ENCODE measurements at regions not wholly inside any gene's neighbourhood (a gene's known extent, or its start where the extent isn't known, plus 50 kb on each side); places are given as distances from the start of the nearest gene placed in this dataset.

GRCh38 chr2:136306836-136307235, 188.9 kb upstream of the CXCR4 start:
- H3K4me3 Mint-ChIP-seq: no peak overlapping the region
- no peaks in the 10 kb centered on the region for H3K27me3 Mint-ChIP-seq
- H3K27ac Mint-ChIP-seq: no peak overlapping the region
- ATAC-seq (replicated peaks) (no peak), DNase-seq (no peak)
- peaks cover 21 to 31% of the 10 kb centered on the region in 2 donors for H3K4me1 Mint-ChIP-seq (ENCODE audit: low read depth in 2 of 2)
- H3K36me3 Mint-ChIP-seq (ENCODE audit: insufficient read depth): peaks cover 10% of the 10 kb centered on the region
- H3K9me3 Mint-ChIP-seq: no peaks in the 10 kb centered on the region

GRCh38 chr2:136305517-136306192, 187.7 kb upstream of the CXCR4 start:
- H3K36me3 Mint-ChIP-seq (ENCODE audit: insufficient read depth): peaks cover 10% of the 10 kb centered on the region
- DNase-seq: peak; percentile 43 to 62 (median 46)
- H3K4me3 Mint-ChIP-seq: peak overlapping the region in 1 of 2 donors; percentile 4
- H3K27me3 Mint-ChIP-seq: no peaks in the 10 kb centered on the region
- H3K4me1 Mint-ChIP-seq (ENCODE audit: low read depth in 2 of 2): peaks cover 15 to 21% of the 10 kb centered on the region in 2 donors
- peak overlapping the region; percentile 83 to 84 for H3K27ac Mint-ChIP-seq
- no peaks in the 10 kb centered on the region for H3K9me3 Mint-ChIP-seq
- ATAC-seq (replicated peaks): peak; percentile 100

DNA sequence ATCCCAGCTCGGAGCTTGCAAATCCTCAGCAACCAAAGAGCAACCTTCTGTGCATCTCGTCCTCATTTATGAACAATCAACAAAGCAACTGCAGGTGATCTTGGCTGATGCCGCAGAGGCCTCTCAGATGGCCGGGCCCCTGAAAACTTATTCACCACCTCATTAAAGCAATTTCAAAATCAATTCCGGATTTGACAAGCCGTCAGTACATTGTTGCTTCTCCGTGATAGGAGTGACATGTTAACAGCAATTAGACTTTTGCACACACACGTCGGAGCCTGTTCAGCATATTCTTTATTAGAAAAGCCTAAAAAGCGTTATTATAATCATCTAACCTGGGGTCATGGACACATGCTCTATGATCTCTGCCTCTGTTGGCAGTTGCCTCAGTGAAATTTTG, 183.1 kb upstream of the CXCR4 start:
- Mint-ChIP-seq H3K36me3 (ENCODE audit: insufficient read depth) (peaks cover 4% of the 10 kb centered on the region), H3K9me3 (no peaks in the 10 kb centered on the region), H3K27ac (no peak overlapping the region), H3K4me1 (ENCODE audit: low read depth in 2 of 2) (peaks cover 11 to 12% of the 10 kb centered on the region in 2 donors), H3K27me3 (no peaks in the 10 kb centered on the region), H3K4me3 (no peak overlapping the region)
- DNase-seq: no peak
- ATAC-seq (replicated peaks): no peak

DNA sequence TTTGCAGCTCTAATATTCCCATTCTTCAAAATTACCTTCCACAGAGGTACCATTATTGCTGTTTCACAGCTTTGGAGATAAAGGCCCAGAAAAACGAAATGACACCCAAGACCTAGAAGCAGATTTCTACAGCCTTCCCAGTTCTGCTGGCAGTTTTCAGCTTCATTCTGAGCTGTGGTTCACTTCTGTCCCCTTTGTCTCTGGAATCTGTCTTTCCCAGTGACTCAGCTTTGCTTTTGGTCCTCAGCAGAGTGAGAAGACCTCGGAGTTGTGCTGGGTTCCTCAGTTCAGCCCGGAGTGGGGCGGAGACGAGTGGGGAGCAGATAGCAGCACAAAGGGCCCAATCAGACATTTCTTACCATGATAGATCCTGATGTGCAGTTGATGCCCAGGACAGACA, 180.7 kb upstream of the CXCR4 start:
- H3K27me3 Mint-ChIP-seq: no peaks in the 10 kb centered on the region
- no peak for DNase-seq
- ATAC-seq (replicated peaks): no peak
- no peak overlapping the region for H3K27ac Mint-ChIP-seq
- no peaks in the 10 kb centered on the region for H3K9me3 Mint-ChIP-seq
- no peak overlapping the region for H3K4me3 Mint-ChIP-seq
- peaks cover 4% of the 10 kb centered on the region for H3K36me3 Mint-ChIP-seq (ENCODE audit: insufficient read depth)
- H3K4me1 Mint-ChIP-seq (ENCODE audit: low read depth in 2 of 2): no peaks in the 10 kb centered on the region

DNA sequence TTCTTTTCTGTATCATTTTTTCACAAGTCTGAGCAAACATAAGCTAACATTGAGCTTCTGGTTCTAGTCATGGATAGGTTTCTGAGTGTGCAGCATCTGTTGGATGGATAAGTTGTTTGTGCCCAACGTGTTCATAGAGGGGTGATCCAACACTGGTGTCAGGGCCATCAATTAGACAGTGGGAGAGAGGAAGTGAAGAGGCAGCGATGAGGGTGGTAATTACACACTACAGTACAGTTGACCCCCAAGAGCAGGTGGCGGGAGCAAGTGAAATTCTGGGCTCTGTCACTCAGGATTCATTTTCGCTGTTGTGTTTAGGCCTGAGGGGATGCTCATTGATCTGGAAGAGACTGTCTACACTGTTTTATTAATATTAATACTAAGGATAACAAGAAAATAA, 180.0 kb upstream of the CXCR4 start:
- Mint-ChIP-seq H3K4me1 (ENCODE audit: low read depth in 2 of 2) (no peaks in the 10 kb centered on the region), H3K27me3 (no peaks in the 10 kb centered on the region), H3K36me3 (ENCODE audit: insufficient read depth) (peaks cover 4% of the 10 kb centered on the region), H3K4me3 (no peak overlapping the region), H3K27ac (no peak overlapping the region), H3K9me3 (no peaks in the 10 kb centered on the region)
- DNase-seq (no peak), ATAC-seq (replicated peaks) (no peak)

DNA sequence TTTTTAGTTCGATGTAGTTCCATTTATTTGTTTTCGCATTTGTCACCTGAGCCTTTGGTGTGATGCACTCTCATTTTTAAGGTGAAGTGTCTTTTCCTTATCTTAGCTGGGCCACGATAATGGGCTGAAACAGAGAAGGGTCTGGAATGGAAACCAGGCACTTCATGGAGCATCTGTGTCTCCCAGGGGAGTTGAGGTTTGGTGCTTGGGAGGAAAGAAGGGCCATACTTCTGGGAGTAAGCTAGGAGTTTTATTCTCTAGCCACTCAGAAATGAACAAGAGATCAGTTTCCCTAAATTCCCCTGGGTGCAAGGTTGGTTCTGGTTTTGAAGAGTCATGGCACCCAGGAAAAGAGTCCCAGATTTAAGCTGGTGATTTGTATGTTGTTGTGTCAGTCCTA, 179.4 kb upstream of the CXCR4 start:
- peaks cover 2% of the 10 kb centered on the region for H3K36me3 Mint-ChIP-seq (ENCODE audit: insufficient read depth)
- H3K4me1 Mint-ChIP-seq (ENCODE audit: low read depth in 2 of 2): peaks cover 1 to 6% of the 10 kb centered on the region in 2 donors
- ATAC-seq (replicated peaks): no peak
- H3K27me3 Mint-ChIP-seq: no peaks in the 10 kb centered on the region
- DNase-seq: no peak
- H3K9me3 Mint-ChIP-seq: no peaks in the 10 kb centered on the region
- H3K27ac Mint-ChIP-seq: no peak overlapping the region
- H3K4me3 Mint-ChIP-seq: no peak overlapping the region

- H3K4me1 Mint-ChIP-seq (ENCODE audit: low read depth in 2 of 2): peaks cover 3 to 12% of the 10 kb centered on the region in 2 donors
Measured at GRCh38 chr2:136295168-136295567, 177.2 kb upstream of the CXCR4 start.

DNA sequence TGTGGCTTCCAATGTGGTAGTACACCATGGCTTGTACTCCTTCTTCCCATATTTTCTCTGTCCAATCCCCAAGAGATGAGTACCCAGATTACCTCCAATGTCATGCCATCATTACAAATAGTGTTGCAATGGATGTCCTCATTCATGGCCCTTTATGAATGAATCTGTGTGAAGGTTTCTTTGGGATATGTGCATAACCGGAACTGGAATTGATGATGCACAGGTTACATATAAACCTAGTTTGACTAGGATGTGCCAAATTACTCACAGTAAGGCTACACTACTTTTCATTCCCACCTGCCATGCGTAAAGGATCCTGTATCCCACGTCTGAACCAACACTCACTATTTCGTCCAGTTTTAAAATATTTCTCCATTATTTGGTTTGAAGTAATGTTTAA, 173.9 kb upstream of the CXCR4 start:
- peaks cover 3 to 12% of the 10 kb centered on the region in 2 donors for H3K4me1 Mint-ChIP-seq (ENCODE audit: low read depth in 2 of 2)
- DNase-seq (no peak), ATAC-seq (replicated peaks) (no peak)
- no peak overlapping the region for H3K4me3 Mint-ChIP-seq
- no peaks in the 10 kb centered on the region for H3K27me3 Mint-ChIP-seq
- no peaks in the 10 kb centered on the region for H3K36me3 Mint-ChIP-seq (ENCODE audit: insufficient read depth)
- no peaks in the 10 kb centered on the region for H3K9me3 Mint-ChIP-seq
- peak overlapping the region in 1 of 2 donors; percentile 3 for H3K27ac Mint-ChIP-seq

More at GRCh38 chr2:136295168-136295567, 177.2 kb upstream of the CXCR4 start:
- DNase-seq (no peak), ATAC-seq (replicated peaks) (no peak)
- Mint-ChIP-seq H3K27me3 (no peaks in the 10 kb centered on the region), H3K27ac (no peak overlapping the region), H3K4me3 (no peak overlapping the region), H3K36me3 (ENCODE audit: insufficient read depth) (no peaks in the 10 kb centered on the region), H3K9me3 (no peaks in the 10 kb centered on the region)

DNA sequence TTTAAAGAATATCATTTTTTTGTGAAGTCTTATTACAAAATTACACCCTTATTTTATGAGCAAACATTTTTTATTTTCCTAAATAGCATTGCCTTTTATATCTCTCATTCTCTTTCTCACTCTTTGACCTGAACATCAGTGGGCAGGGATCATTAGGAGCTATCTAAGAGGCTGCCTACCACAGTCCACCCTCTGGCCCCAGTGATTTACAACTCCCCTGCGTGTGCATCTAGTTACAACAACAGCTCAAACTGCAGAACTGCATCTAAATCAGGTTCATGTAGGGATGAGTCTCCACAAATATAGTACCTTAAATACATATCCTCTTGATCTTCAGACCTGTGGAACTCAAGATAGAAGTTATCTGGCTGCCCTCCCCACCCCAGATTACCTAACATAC, 172.4 kb upstream of the CXCR4 start:
- DNase-seq: no peak

DNA sequence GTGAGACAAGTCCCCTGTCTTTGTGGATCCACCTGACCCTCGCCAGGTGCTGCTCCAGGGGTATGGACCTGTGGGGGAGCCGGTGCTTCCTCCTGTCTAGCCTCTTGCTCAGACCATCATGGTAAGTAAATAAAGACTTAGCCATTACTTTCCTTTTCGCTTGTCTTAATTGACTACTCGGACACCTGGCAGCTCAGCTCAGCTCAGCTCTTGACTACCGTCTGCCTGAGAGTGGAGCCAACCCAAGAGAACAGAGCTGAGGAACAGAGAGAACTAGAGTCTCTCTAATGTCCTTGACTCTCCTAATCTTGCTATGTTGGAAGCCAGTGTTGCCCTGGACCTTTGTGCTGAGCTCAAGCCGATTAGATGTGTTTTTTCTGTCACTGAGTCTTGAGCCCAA, 170.3 kb upstream of the CXCR4 start:
- H3K4me3 Mint-ChIP-seq: no peak overlapping the region
- ATAC-seq (replicated peaks) (no peak), DNase-seq (no peak)
- H3K36me3 Mint-ChIP-seq (ENCODE audit: insufficient read depth): peaks cover 3% of the 10 kb centered on the region
- H3K4me1 Mint-ChIP-seq (ENCODE audit: low read depth in 2 of 2): peaks cover 9 to 12% of the 10 kb centered on the region in 2 donors
- no peaks in the 10 kb centered on the region for H3K9me3 Mint-ChIP-seq
- H3K27ac Mint-ChIP-seq: peak overlapping the region in 1 of 2 donors; percentile 44
- H3K27me3 Mint-ChIP-seq: no peaks in the 10 kb centered on the region

More for the DNA sequence above, 172.4 kb upstream of the CXCR4 start:
- H3K4me1 Mint-ChIP-seq (ENCODE audit: low read depth in 2 of 2): peaks cover 3 to 12% of the 10 kb centered on the region in 2 donors
- no peaks in the 10 kb centered on the region for H3K9me3 Mint-ChIP-seq
- peaks cover 3% of the 10 kb centered on the region for H3K36me3 Mint-ChIP-seq (ENCODE audit: insufficient read depth)
- H3K4me3 Mint-ChIP-seq: no peak overlapping the region
- no peaks in the 10 kb centered on the region for H3K27me3 Mint-ChIP-seq
- ATAC-seq (replicated peaks): no peak
- H3K27ac Mint-ChIP-seq: no peak overlapping the region

- Mint-ChIP-seq H3K4me3 (no peak overlapping the region), H3K36me3 (ENCODE audit: insufficient read depth) (peaks cover 5% of the 10 kb centered on the region), H3K27ac (peak overlapping the region in 1 of 2 donors; percentile 16), H3K27me3 (no peaks in the 10 kb centered on the region), H3K9me3 (no peaks in the 10 kb centered on the region), H3K4me1 (ENCODE audit: low read depth in 2 of 2) (peaks cover 19 to 22% of the 10 kb centered on the region in 2 donors)
- DNase-seq (no peak), ATAC-seq (replicated peaks) (no peak)
Measured at GRCh38 chr2:136286423-136286822, 168.5 kb upstream of the CXCR4 start.

- Mint-ChIP-seq H3K36me3 (ENCODE audit: insufficient read depth) (peaks cover 15% of the 10 kb centered on the region), H3K27ac (peak overlapping the region; percentile 90 to 99), H3K9me3 (no peaks in the 10 kb centered on the region), H3K27me3 (no peaks in the 10 kb centered on the region), H3K4me1 (ENCODE audit: low read depth in 2 of 2) (peaks cover 33 to 34% of the 10 kb centered on the region in 2 donors), H3K4me3 (no peak overlapping the region)
- ATAC-seq (replicated peaks) (no peak), DNase-seq (no peak)
Measured at GRCh38 chr2:136284226-136285119, 166.5 kb upstream of the CXCR4 start.

- Mint-ChIP-seq H3K9me3 (no peaks in the 10 kb centered on the region), H3K4me1 (ENCODE audit: low read depth in 2 of 2) (peaks cover 33 to 40% of the 10 kb centered on the region in 2 donors), H3K36me3 (ENCODE audit: insufficient read depth) (peaks cover 16% of the 10 kb centered on the region), H3K4me3 (peak overlapping the region in 1 of 2 donors; percentile 42), H3K27ac (peak overlapping the region; percentile 98 to 99), H3K27me3 (no peaks in the 10 kb centered on the region)
- DNase-seq (no peak), ATAC-seq (replicated peaks) (no peak)
Measured at GRCh38 chr2:136282251-136282650, 164.3 kb upstream of the CXCR4 start.
